Ishikawa (cell line): ENCODE measurements at regions not wholly inside any gene's neighbourhood (a gene's known extent, or its start where the extent isn't known, plus 50 kb on each side); places are given as distances from the start of the nearest gene placed in this dataset.

Experiments
- CREB1 ChIP-seq: IDR thresholded peaks from 2 replicates; pipeline ENCODE4 v1.6.1; 2012; ENCODE audit warnings: low read depth
- FOXM1 ChIP-seq: IDR thresholded peaks from 2 replicates; pipeline ENCODE4 v1.6.1; 2012; ENCODE audit warnings: low read depth, borderline replicate concordance
- NFIC ChIP-seq: IDR thresholded peaks from 2 replicates; pipeline ENCODE4 v1.6.1; 2012
- TCF12 ChIP-seq: IDR thresholded peaks from 2 replicates; pipeline ENCODE4 v1.6.1; 2012; ENCODE audit warnings: low read depth
- TEAD4 ChIP-seq: IDR thresholded peaks from 2 replicates; pipeline ENCODE4 v1.6.1; 2012
- YY1 ChIP-seq: IDR thresholded peaks from 2 replicates; pipeline ENCODE4 v1.6.1; 2012; ENCODE audit warnings: low read depth

DNA sequence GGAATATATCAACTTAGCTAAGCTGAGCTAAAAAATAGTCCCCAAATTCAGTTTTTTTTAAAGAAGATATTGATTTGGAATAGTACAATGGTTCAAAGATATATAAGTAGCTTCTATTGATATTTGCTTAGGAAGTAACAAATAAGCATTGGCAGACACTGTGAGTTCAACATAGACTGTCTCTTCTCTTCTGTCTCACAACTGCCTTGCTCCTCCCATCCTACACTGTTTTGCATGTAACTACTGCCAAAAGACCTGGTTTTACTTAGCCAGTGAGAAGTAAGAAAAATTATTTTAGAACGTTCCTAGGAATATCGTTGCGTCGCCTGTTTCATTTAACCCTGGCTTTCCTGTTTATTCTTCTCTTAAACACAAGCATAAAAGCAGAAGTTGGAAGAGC is 859.0 kb upstream of the SPRY2 start:
- TF ChIP-seq TCF12 (no peak), YY1 (no peak), NFIC (no peak), FOXM1 (no peak), TEAD4 (no peak), CREB1 (no peak)
